Ectodermal cell (in vitro differentiated cells): ENCODE measurements at regions not wholly inside any gene's neighbourhood (a gene's known extent, or its start where the extent isn't known, plus 50 kb on each side); places are given as distances from the start of the nearest gene placed in this dataset.

Source experiments
- H3K27ac ChIP-seq: 2 replicates; pipeline ENCODE4 v1.7.0; 2013; ENCODE audit warnings: mild to moderate bottlenecking, low read depth, low read length; ENCODE audit not compliant: insufficient read depth, poor library complexity, severe bottlenecking
- H3K27me3 ChIP-seq: 2 replicates; pipeline ENCODE4 v1.7.0; 2013; ENCODE audit warnings: mild to moderate bottlenecking, low read length; ENCODE audit not compliant: insufficient read depth, control insufficient read depth, poor library complexity, severe bottlenecking
- H3K36me3 ChIP-seq: one replicate; pipeline ENCODE4 v1.7.0; 2013; ENCODE audit warnings: low read length; ENCODE audit not compliant: control insufficient read depth, insufficient read depth
- H3K4me1 ChIP-seq: one replicate; pipeline ENCODE4 v1.7.0; 2013; ENCODE audit warnings: low read length; ENCODE audit not compliant: control insufficient read depth, insufficient read depth
- H3K4me3 ChIP-seq: 2 replicates; pipeline ENCODE4 v1.7.0; 2013; ENCODE audit warnings: low read depth, low read length, control low read depth; ENCODE audit not compliant: insufficient read depth
- H3K9me3 ChIP-seq: 2 replicates; pipeline ENCODE4 v1.7.0; 2013; ENCODE audit warnings: mild to moderate bottlenecking, low read length, moderate library complexity; ENCODE audit not compliant: control insufficient read depth
- WGBS, 2 experiments: methylation state at CpG; one replicate each; pipeline ENCODE4 v1.1.7; 2013; ENCODE audit warnings: missing lambda C conversion rate in 2 of 2; 5-methylcytosine and 5-hydroxymethylcytosine counted together

DNA sequence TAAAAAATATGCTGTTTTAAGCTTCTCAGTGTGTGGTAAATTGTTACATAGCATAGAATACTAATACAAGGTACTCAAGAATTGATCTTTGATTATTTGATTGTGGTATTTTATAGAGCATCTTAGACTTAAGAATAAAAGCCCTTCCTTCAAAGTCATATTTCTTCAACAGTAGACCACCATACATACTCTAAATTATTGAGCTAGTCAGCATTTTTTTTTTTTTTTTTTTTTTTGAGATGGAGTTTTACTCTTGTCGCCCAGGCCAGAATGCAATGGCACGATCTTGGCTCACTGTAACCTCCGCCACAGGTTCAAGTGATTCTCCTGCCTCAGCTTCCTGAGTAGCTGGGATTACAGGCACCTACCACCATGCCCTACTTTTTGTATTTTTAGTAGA lies 436.7 kb upstream of the LUZP2 start:
- no peaks in the 10 kb centered on the region for H3K36me3 ChIP-seq
- H3K4me1 ChIP-seq: peaks cover 6% of the 10 kb centered on the region
- no peaks in the 10 kb centered on the region for H3K27me3 ChIP-seq
- WGBS, 2 experiments: 89 to 95% methylated on average over 3 of the region's 3 CpGs
- H3K27ac ChIP-seq: no peak overlapping the region
- no peak overlapping the region for H3K4me3 ChIP-seq
- no peaks in the 10 kb centered on the region for H3K9me3 ChIP-seq

DNA sequence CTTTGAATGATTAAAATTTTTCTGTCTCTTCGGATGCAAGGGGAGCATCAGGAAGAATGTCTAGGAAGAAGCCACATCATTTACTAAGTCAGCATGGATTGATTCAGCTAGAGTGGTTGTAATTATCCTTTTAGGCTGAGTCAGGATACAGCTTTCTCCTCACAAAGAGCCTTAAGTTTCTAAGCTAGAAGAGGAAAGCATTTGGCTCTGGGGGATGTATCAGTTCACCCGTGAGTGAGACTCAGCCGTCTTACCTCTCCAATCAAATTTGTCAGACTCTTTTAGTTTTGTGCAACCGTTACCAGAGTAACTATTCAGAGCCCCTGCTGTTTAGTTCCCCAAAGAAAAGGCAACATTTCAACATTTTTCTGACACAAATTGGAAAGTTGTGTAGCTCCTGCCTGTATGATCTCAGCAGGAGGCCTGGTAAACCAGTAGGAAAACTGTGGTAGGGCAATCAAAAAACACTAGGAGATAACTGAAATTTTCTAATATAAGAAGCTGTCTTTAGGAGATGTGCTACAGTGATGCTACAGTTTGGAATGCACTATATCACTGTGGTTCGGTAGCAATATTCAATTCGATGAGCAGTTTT lies 432.4 kb upstream of the LUZP2 start:
- Histone ChIP-seq H3K4me1 (peaks cover 6% of the 10 kb centered on the region), H3K9me3 (no peaks in the 10 kb centered on the region), H3K4me3 (no peak overlapping the region), H3K36me3 (no peaks in the 10 kb centered on the region), H3K27me3 (no peaks in the 10 kb centered on the region), H3K27ac (no peak overlapping the region)
- WGBS, 2 experiments: 64 to 69% methylated on average over 6 of the region's 6 CpGs

DNA sequence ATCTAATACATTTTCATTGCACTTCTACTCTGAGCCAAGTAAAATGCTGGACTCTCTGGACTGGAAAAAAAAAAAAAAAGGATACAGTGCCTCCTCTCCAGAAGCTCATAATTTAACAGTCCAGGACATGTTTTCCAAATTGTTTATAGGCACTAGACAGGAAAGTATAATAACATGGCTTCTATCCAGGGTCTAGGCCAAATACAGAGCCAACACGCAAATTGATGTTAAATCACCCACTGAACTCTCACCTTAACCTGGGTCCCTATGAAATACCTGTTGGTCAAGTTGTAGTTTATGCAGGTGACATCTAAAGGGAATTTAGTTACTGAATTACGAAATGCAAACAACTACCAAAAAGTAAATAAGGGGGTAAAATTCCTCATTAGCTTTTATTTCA lies 428.7 kb upstream of the LUZP2 start:
- H3K9me3 ChIP-seq: no peaks in the 10 kb centered on the region
- WGBS, 2 experiments: 96% methylated on average over 2 of the region's 2 CpGs; no CpG with 5 or more reads in 1 of the 2 experiments
- no peak overlapping the region for H3K4me3 ChIP-seq
- H3K27ac ChIP-seq: no peak overlapping the region
- no peaks in the 10 kb centered on the region for H3K27me3 ChIP-seq
- H3K4me1 ChIP-seq: peaks cover 6% of the 10 kb centered on the region
- H3K36me3 ChIP-seq: no peaks in the 10 kb centered on the region

DNA sequence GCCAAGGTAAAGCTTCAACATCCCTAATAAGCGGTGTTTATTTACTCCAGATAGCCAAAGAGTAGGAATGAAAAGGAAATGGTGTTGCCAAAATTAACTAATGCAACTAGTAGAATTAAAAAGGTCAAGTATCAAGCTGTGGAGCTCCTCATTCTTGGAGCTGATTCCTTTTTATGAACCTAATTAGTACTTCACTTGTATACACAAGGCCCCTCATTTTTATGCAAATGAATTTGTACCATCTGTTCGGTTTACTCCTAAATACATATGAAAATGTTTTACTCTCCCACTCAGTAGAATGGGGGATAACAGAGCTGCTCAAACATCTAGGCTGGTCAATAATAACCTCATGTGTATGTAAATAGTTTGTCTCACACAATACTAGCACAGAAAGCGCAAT lies 426.4 kb upstream of the LUZP2 start:
- WGBS, 2 experiments: 70 to 74% methylated on average over 2 to 3 of the region's 3 CpGs
- no peaks in the 10 kb centered on the region for H3K27me3 ChIP-seq
- H3K27ac ChIP-seq: no peak overlapping the region
- H3K4me1 ChIP-seq: no peaks in the 10 kb centered on the region
- no peaks in the 10 kb centered on the region for H3K36me3 ChIP-seq
- H3K4me3 ChIP-seq: no peak overlapping the region
- H3K9me3 ChIP-seq: no peaks in the 10 kb centered on the region

DNA sequence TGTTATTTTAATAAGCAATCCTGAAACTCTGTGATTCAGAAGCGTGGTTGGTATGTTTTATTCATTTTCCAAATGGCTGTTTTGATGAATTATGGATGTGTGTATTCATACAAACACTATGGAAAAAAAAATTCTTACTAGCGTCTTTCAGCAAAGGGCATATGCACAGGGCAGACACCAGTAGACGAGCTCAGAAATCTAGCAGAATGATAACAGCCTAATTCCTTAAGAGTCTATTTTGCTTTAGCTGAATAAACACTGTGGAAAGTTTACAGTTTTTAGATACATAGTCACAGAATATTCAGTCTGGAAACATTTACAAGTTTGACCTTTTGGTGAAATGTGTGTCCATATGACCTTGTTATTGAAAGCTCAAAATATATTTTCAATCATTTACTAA lies 418.8 kb upstream of the LUZP2 start:
- Histone ChIP-seq H3K27me3 (no peaks in the 10 kb centered on the region), H3K9me3 (no peaks in the 10 kb centered on the region), H3K4me1 (no peaks in the 10 kb centered on the region), H3K36me3 (no peaks in the 10 kb centered on the region), H3K4me3 (no peak overlapping the region), H3K27ac (no peak overlapping the region)
- 94 to 100% methylated on average over 3 of the region's 3 CpGs for WGBS, 2 experiments

DNA sequence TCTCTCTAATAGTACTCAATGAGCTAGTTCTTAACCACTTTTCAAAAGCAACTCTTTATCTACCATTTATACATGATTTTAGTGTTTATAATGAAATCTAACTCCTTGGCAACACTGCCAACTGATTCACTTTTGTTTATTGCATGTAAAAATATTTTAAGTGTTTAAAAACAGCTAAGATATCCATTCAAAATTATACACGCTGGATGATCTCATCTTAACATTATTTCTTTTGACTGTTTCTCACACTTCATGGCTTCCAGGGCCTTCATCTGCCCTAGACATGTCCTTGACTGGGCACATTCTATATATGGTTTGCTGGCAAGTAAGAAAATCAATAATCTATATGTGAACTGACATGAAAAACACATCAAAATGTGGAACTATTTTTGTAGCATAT lies 414.6 kb upstream of the LUZP2 start:
- Histone ChIP-seq H3K27me3 (no peaks in the 10 kb centered on the region), H3K4me3 (no peak overlapping the region), H3K9me3 (no peaks in the 10 kb centered on the region), H3K4me1 (no peaks in the 10 kb centered on the region), H3K36me3 (no peaks in the 10 kb centered on the region), H3K27ac (no peak overlapping the region)
- WGBS, 2 experiments: 95 to 100% methylated on average over 1 of the region's 1 CpG

DNA sequence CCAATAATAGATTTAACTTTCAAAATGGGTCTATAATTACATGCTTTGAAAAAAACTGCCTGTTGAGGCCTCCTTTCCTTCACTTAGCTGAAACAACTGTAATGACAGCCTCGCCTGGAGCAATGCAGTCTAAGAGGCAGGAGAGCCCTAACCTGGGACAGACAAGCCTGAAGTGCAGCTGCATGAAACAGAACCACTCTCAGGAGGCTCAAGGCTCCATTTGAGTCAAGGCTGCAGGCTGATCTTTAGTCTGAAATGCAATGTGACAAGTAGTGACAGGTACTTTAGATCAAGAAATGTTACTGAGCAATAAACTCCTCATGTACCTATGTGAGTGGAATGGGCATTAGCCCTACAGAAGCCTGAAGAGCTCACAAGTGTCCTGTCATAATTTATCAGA lies 414.0 kb upstream of the LUZP2 start:
- H3K36me3 ChIP-seq: no peaks in the 10 kb centered on the region
- no peak overlapping the region for H3K4me3 ChIP-seq
- WGBS, 2 experiments: 69 to 86% methylated on average over 1 of the region's 1 CpG
- H3K27ac ChIP-seq: no peak overlapping the region
- H3K27me3 ChIP-seq: no peaks in the 10 kb centered on the region
- H3K4me1 ChIP-seq: no peaks in the 10 kb centered on the region
- H3K9me3 ChIP-seq: no peaks in the 10 kb centered on the region

DNA sequence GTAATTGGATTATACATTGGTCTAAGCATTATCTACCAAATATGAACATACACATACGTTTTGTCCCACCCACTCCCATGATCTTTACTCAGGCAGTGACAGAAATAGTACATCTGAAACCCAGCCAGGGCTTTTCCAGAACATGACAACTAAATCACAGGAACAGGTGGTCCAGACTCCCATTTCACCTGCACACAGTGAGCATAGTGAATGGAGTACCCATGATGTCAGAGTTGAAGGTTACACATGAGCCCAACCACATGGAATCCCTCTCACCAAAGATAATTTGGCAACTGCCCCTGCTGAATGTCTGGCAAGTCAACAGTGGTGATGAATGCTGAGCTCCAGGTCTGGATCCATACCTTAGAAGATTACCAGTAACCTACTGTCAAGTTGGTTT lies 411.9 kb upstream of the LUZP2 start:
- Histone ChIP-seq H3K27me3 (no peaks in the 10 kb centered on the region), H3K27ac (no peak overlapping the region), H3K4me1 (no peaks in the 10 kb centered on the region), H3K9me3 (no peaks in the 10 kb centered on the region), H3K4me3 (no peak overlapping the region), H3K36me3 (no peaks in the 10 kb centered on the region)
- WGBS, 2 experiments: 87 to 93% methylated on average over 1 of the region's 1 CpG

DNA sequence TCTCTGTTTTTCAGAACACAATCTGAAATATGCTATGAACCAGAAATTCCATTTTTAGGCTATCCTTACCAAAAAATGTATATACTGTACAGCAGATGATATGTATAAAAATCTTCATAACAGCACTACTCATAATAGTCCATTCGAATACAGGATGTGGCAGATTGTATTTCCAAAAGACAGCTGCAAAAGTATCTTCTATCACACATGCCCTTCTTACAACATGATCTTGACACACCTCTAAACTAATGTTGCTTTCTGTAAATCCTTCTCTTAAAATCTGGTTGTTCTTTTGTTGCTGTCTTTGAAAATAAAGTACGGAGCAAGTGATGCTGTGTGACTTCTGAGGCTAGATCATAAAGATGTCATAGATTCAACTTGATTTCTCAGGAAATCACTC lies 409.9 kb upstream of the LUZP2 start:
- Histone ChIP-seq H3K36me3 (no peaks in the 10 kb centered on the region), H3K9me3 (no peaks in the 10 kb centered on the region), H3K27me3 (no peaks in the 10 kb centered on the region), H3K4me1 (no peaks in the 10 kb centered on the region), H3K27ac (no peak overlapping the region), H3K4me3 (no peak overlapping the region)
- WGBS, 2 experiments: 91 to 96% methylated on average over 2 of the region's 2 CpGs

DNA sequence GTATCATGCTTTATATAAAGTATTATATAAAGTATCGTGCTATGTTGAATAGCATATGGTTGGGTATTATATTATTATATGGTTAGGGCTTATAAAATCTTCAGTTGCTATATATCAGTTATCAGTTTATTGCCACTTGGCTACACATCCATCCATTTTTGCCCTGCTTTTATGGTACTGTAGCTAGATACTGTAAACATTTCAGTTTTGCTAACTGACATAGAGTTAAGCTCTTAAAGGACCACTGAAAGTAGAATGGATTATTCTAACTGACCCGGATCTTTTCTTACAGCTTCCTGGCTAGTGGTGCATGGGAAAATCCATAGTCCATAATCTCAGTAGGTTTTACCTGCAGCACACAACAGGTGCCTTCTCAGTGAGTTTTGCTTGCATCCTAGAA lies 405.3 kb upstream of the LUZP2 start:
- H3K36me3 ChIP-seq: no peaks in the 10 kb centered on the region
- H3K9me3 ChIP-seq: no peaks in the 10 kb centered on the region
- H3K4me3 ChIP-seq: no peak overlapping the region
- H3K4me1 ChIP-seq: no peaks in the 10 kb centered on the region
- no peaks in the 10 kb centered on the region for H3K27me3 ChIP-seq
- WGBS, 2 experiments: 95% methylated on average over 1 of the region's 2 CpGs
- H3K27ac ChIP-seq: no peak overlapping the region

DNA sequence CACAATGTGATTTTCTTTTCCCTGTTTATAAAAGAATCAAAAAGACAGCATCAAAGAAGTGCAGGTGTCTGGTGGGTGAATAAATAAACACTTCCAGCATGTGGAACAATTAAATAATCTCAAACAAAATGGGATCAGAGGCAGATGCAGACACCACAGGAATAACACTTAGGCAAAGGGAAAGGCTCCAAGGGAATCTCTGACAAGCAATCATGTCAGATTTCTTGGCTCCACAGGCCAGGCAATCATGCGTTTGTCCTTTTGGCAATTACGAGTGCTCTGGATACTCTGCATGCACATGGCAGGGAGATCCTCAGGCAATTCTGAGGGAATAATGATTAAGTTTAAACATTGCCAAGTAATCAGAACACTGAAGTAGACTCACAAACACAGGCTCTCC lies 403.5 kb upstream of the LUZP2 start:
- Histone ChIP-seq H3K36me3 (no peaks in the 10 kb centered on the region), H3K27ac (no peak overlapping the region), H3K4me1 (no peaks in the 10 kb centered on the region), H3K9me3 (no peaks in the 10 kb centered on the region), H3K4me3 (no peak overlapping the region), H3K27me3 (no peaks in the 10 kb centered on the region)
- WGBS, 2 experiments: 94 to 95% methylated on average over 2 of the region's 2 CpGs
